Erythroblast (primary cell): ENCODE measurements at regions not wholly inside any gene's neighbourhood (a gene's known extent, or its start where the extent isn't known, plus 50 kb on each side); places are given as distances from the start of the nearest gene placed in this dataset.
"Not testable (repeated sequence)": the region's sequence is repeated elsewhere in the genome, so short reads cannot be mapped to it uniquely, and the experiment has no call there.

Experiments used
- DNase-seq, 2 experiments: peaks; one replicate each; lab custom pipeline; 2025; lab: John Stamatoyannopoulos, UW
- GATA1 ChIP-seq: IDR thresholded peaks from 2 replicates; pipeline ENCODE4 v1.6.1; 2011; ENCODE audit warnings: low read depth, mild to moderate bottlenecking, control low read depth, low read length, moderate library complexity
- POLR2A ChIP-seq: IDR thresholded peaks from 2 replicates; pipeline ENCODE4 v1.6.1; 2011; ENCODE audit warnings: mild to moderate bottlenecking, low read length

- TF ChIP-seq POLR2A = no peak
- TF ChIP-seq GATA1 = no peak
- DNase-seq = no peak
Measured at GRCh38 chr7:89837515-89837914, 316.8 kb upstream of the STEAP1 start.

DNA sequence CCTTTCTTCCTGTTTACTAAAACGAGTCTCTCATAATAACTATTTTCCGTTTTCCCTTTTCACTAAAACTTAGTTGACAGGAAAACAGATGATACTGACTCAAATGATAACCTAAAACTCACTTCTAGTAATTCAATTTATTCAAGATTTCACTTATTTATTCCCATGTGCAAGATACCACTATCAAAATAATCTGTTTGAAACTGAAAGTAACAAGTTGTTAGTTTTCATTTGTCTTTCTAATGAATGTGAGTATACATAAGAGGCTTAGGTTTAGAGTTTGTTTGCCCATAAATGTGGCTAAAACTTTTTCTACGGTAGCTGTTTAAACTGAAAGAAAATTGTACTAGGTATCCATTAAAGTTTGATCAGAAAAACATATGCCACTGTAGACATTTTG is 314.9 kb upstream of the STEAP1 start:
- no peak for DNase-seq
- TF ChIP-seq POLR2A = no peak
- no peak for TF ChIP-seq GATA1

DNA sequence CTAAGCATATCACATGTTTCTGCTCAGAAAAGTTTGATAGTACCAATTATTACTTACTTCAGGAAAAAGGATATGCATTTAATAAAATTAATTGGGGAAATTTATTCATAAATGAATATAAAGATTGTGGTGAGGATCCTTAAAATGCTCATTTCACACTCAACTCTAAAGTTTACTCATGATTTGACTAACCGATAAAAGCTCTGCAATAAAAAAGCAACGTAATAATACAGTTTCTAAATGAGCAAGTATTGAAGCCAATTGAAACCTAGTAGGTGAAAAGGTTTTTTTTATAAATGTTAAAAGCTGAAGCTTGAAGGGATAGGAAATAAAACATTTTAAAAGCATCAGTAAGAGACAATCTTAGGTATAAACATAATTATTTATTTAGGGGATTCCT is 308.3 kb upstream of the STEAP1 start:
- no peak for DNase-seq
- no peak for TF ChIP-seq POLR2A
- no peak for TF ChIP-seq GATA1

GRCh38 chr7:89849052-89849451 is 305.2 kb upstream of the STEAP1 start:
- no peak for DNase-seq
- TF ChIP-seq POLR2A (no peak), GATA1 (no peak)

GRCh38 chr7:89857053-89857452 is 297.2 kb upstream of the STEAP1 start:
- DNase-seq = not testable (repeated sequence)

GRCh38 chr7:89857767-89858166 is 296.5 kb upstream of the STEAP1 start:
- DNase-seq = no peak
- TF ChIP-seq POLR2A (no peak), GATA1 (no peak)

GRCh38 chr7:89887489-89887888 is 266.8 kb upstream of the STEAP1 start:
- TF ChIP-seq POLR2A (no peak), GATA1 (no peak)
- DNase-seq = peak in 1 of 2 experiments; percentile 4

DNA sequence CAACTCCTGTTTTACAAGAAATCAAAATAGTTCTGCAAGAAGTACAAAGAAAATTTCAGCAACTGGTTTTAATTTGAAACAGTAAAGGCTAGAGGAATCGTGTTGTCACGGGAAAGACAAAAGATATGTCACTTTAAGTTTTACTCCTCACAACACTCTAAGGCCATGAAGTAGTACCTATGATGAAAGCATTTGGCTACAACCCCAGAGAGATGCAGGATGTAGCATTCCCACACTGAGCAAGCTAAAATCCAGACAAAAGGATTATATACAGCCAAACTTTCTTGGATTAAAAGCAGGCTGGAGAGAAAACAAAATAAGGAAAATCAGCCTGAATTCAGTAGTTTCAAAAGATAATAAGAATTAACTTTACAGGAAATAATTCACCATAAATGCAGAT is 245.5 kb upstream of the STEAP1 start:
- TF ChIP-seq GATA1 = no peak
- no peak for TF ChIP-seq POLR2A
- DNase-seq = no peak

DNA sequence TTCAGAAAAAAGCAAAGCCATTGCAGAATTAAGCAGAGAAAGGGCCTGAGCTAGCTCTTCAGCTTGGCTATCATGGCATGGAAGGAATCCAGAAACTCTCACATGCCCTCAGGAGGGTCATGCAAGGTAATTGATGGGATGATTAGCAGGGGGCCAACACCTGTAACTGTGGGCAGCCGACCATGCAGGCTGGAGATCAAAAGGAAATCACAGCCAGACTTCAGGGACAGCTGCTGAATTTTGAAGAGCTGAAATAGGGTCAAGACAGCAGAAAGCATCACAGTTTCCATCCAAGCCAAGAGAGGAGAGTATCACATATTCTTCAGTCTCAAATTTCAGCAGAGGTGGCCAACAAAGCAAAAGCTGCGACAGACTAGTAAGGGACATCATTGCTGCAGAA is 239.6 kb upstream of the STEAP1 start:
- DNase-seq = no peak
- no peak for TF ChIP-seq POLR2A
- TF ChIP-seq GATA1 = no peak

DNA sequence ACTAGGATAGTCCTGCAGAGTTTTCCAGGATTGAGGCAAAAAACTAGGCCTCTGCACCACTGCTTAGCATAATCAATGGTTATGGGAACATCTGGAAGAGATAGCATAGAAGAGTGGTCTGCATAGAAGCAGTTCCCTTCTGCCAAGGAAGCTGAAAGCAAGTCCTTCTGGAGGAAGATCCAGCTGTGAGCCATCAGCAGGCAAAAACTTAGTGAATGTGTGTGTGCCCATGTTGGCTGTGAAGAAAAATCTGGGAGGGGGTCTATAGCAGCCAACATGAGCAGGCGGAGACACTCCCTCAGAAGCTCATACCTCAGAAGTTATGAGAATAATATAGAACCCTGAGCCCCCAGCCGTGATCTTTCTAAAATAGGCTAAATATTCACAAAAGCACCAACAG is 228.1 kb upstream of the STEAP1 start:
- no peak for DNase-seq
- TF ChIP-seq GATA1 = no peak
- TF ChIP-seq POLR2A = no peak

- DNase-seq = no peak
- TF ChIP-seq POLR2A = no peak
- TF ChIP-seq GATA1 = no peak
Measured at GRCh38 chr7:89926701-89927100, 227.6 kb upstream of the STEAP1 start.

DNA sequence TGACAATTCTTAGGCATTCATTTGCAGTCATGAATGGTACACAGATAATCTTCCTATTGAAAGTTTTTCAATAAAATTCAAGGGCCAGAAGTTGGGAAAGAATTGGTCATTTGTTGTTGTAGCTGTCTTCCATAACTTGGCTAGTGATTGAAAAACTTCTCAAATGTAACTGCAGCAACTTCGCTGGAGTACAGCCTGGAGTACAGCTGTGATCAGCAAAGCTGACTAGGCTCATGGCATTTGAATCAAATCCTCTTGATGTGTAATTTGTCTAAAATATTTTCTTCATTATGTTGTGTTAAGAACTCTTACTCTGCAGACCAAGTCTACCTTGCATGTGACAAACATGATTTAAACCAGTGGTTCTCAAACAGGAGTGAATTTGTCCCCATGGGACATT is 226.5 kb upstream of the STEAP1 start:
- DNase-seq = no peak
- no peak for TF ChIP-seq GATA1
- TF ChIP-seq POLR2A = no peak

DNA sequence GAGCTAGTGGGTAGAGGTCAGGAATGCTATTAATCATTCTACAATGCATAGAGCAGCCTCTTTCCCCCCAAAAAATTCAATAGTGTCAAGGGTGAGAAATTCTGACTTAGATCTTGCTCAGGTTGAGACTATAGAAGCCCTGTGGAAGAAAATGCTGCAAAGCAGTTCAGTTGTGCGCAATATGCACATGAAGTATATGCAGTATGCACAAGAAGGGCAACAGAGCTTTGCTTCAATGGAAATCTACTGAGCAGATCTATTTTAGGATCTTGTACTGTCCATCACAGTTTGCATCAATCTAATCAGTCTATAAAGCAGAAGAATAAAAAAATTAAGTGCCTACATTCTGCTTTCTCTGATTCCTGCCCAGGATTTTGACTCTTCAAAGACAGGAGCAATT is 225.8 kb upstream of the STEAP1 start:
- no peak for DNase-seq
- TF ChIP-seq GATA1 (no peak), POLR2A (no peak)

GRCh38 chr7:89934101-89934500 is 220.2 kb upstream of the STEAP1 start:
- no peak for TF ChIP-seq GATA1
- no peak for TF ChIP-seq POLR2A
- DNase-seq = no peak

- TF ChIP-seq GATA1 = no peak
- TF ChIP-seq POLR2A = no peak
Measured at GRCh38 chr7:89943525-89944050, 210.7 kb upstream of the STEAP1 start.

More at GRCh38 chr7:89943525-89944050, 210.7 kb upstream of the STEAP1 start:
- DNase-seq = no peak
